ENCODE measurements at regions not wholly inside any gene's neighbourhood (a gene's known extent, or its start where the extent isn't known, plus 50 kb on each side); places are given as distances from the start of the nearest gene placed in this dataset.

DNA sequence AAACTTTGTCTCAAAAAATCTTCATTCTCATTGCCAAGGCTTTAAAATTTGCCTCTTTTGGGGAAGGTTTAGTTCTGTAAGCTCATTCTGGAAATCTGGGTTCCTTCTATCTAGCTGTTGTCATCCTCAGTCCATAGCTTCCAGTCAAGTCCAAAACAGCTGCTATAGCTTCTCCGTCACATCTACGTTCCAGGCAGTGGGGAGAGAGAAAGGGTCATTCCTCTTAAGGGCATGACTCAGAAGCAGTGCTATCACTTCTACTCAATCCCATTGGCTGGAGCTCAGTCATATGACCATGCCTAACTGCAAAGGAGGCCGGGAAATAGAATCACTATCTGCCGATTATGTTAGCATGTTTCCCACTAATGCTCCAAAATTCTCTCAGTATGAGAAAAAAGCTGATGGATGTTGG, 141.4 kb upstream of the PTPN1 start:
- Histone ChIP-seq H3K9ac (ENCODE audit: low read length in 5 of 5) (no peak overlapping the region), H3K9me3 (ENCODE audit: control insufficient read depth in 5 of 5, low read length in 5 of 5) (peaks cover 0 to 3% (median 0%) of the 10 kb centered on the region in 5 donors), H3K27me3 (ENCODE audit: control insufficient read depth in 5 of 5, insufficient read depth in 4 of 5, low read length in 5 of 5) (peaks cover 0 to 2% (median 0%) of the 10 kb centered on the region in 5 donors), H3K27ac (ENCODE audit: low read depth, low read length) (no peak overlapping the region), H3K36me3 (ENCODE audit: control insufficient read depth in 5 of 5, insufficient read depth in 5 of 5, low read length in 5 of 5) (no peaks in the 10 kb centered on the region), H3K4me3 (ENCODE audit: low read depth in 1 of 5, low read length in 5 of 5) (no peak overlapping the region), H3K4me1 (ENCODE audit: control insufficient read depth in 5 of 5, insufficient read depth in 5 of 5, low read length in 5 of 5) (peaks cover 0 to 8% (median 5%) of the 10 kb centered on the region in 5 donors)

DNA sequence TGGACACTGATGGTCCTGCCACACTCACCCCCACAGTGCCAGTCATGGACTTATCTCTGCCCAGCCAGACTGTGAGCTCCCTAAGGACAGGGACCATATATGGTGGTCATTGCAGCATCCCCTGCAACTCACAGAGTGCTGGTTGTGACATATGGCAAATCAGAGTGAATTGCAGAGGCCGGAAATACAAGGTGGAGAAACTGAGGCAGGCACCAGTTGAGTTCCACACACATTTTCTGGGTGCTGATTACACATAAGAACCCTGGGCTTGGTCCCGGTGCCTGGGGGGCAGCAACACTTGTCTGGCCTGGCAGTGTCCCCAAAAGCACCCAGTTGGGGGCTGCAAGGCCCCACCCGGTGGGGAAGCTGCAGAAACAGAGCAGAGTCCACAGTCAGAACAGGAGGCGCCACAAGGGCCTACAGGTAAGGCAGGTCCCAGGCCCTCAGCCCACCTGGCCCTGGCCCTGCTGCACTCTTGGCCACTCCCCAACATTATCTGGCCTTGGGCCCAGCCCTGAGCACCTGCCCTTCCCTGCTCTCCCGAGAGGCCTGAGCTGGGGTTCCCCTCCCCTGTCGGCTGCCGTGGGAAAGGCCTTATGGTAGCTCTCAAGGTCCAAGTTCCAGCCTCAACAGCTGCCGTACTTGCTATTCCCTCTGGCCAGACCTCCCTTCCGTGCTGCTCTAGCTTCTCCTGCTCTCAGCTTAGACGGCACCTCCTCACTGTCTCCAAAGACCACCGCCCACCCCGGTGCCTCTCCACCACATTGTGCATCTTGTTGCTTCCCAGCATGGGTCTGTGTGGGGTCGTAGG, 140.8 kb upstream of the PTPN1 start:
- peaks cover 0 to 3% (median 0%) of the 10 kb centered on the region in 5 donors for H3K9me3 ChIP-seq (ENCODE audit: control insufficient read depth in 5 of 5, low read length in 5 of 5)
- H3K27me3 ChIP-seq (ENCODE audit: control insufficient read depth in 5 of 5, insufficient read depth in 4 of 5, low read length in 5 of 5), result peaks cover 0 to 2% (median 0%) of the 10 kb centered on the region in 5 donors
- H3K4me1 ChIP-seq (ENCODE audit: control insufficient read depth in 5 of 5, insufficient read depth in 5 of 5, low read length in 5 of 5), result peaks cover 0 to 8% (median 5%) of the 10 kb centered on the region in 5 donors
- H3K36me3 ChIP-seq (ENCODE audit: control insufficient read depth in 5 of 5, insufficient read depth in 5 of 5, low read length in 5 of 5), result no peaks in the 10 kb centered on the region
- H3K9ac ChIP-seq (ENCODE audit: low read length in 5 of 5), result no peak overlapping the region
- no peak overlapping the region for H3K4me3 ChIP-seq (ENCODE audit: low read depth in 1 of 5, low read length in 5 of 5)
- no peak overlapping the region for H3K27ac ChIP-seq (ENCODE audit: low read depth, low read length)

- Histone ChIP-seq H3K9me3 (ENCODE audit: control insufficient read depth in 5 of 5, low read length in 5 of 5) (peaks cover 0 to 3% (median 0%) of the 10 kb centered on the region in 5 donors), H3K27ac (ENCODE audit: low read depth, low read length) (no peak overlapping the region), H3K36me3 (ENCODE audit: control insufficient read depth in 5 of 5, insufficient read depth in 5 of 5, low read length in 5 of 5) (no peaks in the 10 kb centered on the region), H3K4me1 (ENCODE audit: control insufficient read depth in 5 of 5, insufficient read depth in 5 of 5, low read length in 5 of 5) (peaks cover 0 to 8% (median 5%) of the 10 kb centered on the region in 5 donors), H3K4me3 (ENCODE audit: low read depth in 1 of 5, low read length in 5 of 5) (no peak overlapping the region), H3K27me3 (ENCODE audit: control insufficient read depth in 5 of 5, insufficient read depth in 4 of 5, low read length in 5 of 5) (peaks cover 0 to 2% (median 0%) of the 10 kb centered on the region in 5 donors), H3K9ac (ENCODE audit: low read length in 5 of 5) (no peak overlapping the region)
Observed at GRCh38 chr20:50370036-50370566, 140.1 kb upstream of the PTPN1 start.

DNA sequence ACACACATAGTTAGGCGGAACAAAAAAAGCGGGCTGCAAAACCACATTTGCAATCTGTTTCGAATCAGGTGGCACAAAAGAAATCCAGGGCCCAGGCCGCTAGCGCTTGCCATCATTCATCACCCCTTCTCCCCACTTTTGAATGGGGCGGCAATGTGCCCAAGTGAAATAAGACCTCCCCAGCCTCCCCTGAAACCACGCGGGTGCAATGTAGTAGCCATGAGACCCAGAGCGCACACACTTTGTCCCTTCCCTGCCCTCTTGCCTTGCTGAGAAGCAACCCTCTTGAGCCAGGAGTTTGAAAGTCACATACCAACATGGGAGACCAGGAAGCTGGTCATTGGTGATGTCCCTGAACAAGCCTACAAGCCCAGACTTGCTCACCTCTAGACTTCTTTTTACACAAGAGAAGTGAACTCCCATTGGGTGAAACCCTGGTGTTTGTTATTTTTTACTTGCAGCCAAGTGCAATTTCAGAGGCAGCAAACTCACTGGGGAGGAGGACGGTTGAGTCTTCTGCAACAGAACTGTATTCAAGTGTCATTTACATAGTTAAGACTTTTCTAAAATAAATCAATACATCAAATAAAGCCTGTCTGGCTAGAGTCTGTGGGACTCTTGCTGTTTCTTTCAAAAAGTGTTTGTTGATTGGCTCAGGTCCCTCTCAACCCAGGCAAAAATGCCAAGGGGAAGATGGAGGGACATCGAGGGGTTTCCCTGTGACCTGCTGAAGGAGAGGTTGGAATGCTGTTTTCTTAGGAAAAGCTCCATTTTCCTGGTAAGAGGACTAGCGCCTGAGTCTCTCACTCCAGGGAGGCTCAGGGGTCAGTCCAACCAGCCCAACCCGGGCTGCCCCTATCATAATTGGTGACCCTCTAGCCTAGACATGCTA, 138.1 kb upstream of the PTPN1 start:
- H3K9me3 ChIP-seq (ENCODE audit: control insufficient read depth in 5 of 5, low read length in 5 of 5), result peaks cover 0 to 2% (median 0%) of the 10 kb centered on the region in 5 donors
- H3K4me1 ChIP-seq (ENCODE audit: control insufficient read depth in 5 of 5, insufficient read depth in 5 of 5, low read length in 5 of 5), result peaks cover 0 to under 1% (median 0%) of the 10 kb centered on the region in 5 donors
- no peak overlapping the region for H3K4me3 ChIP-seq (ENCODE audit: low read depth in 1 of 5, low read length in 5 of 5)
- H3K9ac ChIP-seq (ENCODE audit: low read length in 5 of 5), result no peak overlapping the region
- H3K27me3 ChIP-seq (ENCODE audit: control insufficient read depth in 5 of 5, insufficient read depth in 4 of 5, low read length in 5 of 5), result peaks cover 0 to 2% (median 0%) of the 10 kb centered on the region in 5 donors
- H3K27ac ChIP-seq (ENCODE audit: low read depth, low read length), result no peak overlapping the region
- H3K36me3 ChIP-seq (ENCODE audit: control insufficient read depth in 5 of 5, insufficient read depth in 5 of 5, low read length in 5 of 5), result no peaks in the 10 kb centered on the region

- Histone ChIP-seq H3K9ac (ENCODE audit: low read length in 5 of 5) (no peak overlapping the region), H3K36me3 (ENCODE audit: control insufficient read depth in 5 of 5, insufficient read depth in 5 of 5, low read length in 5 of 5) (no peaks in the 10 kb centered on the region)
Observed at GRCh38 chr20:50372770-50373088, 137.5 kb upstream of the PTPN1 start.

DNA sequence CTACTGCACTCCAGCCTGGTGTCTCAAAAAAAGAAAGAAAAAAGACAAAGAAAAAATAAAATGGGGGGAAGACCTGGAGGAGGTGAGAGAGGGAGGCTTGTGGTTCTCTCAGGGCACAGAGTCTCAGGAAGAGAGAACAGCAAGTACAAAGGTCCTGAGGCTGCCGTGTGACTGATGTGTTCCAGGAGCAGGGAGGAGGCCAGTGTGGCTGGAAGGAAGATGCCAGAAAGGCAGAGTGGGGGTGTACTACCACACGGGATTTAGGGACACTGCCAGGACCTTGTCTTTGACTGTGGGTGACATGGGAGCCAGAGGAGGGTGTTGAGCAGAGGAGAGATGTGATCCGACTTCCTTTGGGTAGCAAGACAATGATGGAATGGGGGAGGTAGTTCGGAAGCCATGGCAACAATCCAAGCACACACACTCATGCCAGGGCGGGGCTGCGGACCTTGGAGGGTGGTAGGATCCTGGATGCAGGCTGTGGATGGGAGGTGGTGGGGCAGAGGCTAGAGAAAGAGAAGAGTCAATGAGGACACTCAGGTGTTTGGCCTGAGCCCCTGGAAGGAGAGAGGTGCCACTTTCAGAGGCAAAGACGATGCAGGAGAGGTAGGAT, 136.4 kb upstream of the PTPN1 start:
- H3K27me3 ChIP-seq (ENCODE audit: control insufficient read depth in 5 of 5, insufficient read depth in 4 of 5, low read length in 5 of 5), result peaks cover 0 to 2% (median 0%) of the 10 kb centered on the region in 5 donors
- no peak overlapping the region for H3K4me3 ChIP-seq (ENCODE audit: low read depth in 1 of 5, low read length in 5 of 5)
- no peak overlapping the region for H3K9ac ChIP-seq (ENCODE audit: low read length in 5 of 5)
- H3K27ac ChIP-seq (ENCODE audit: low read depth, low read length), result no peak overlapping the region
- H3K9me3 ChIP-seq (ENCODE audit: control insufficient read depth in 5 of 5, low read length in 5 of 5), result no peaks in the 10 kb centered on the region
- peaks cover 0 to 5% (median 3%) of the 10 kb centered on the region in 5 donors for H3K4me1 ChIP-seq (ENCODE audit: control insufficient read depth in 5 of 5, insufficient read depth in 5 of 5, low read length in 5 of 5)
- H3K36me3 ChIP-seq (ENCODE audit: control insufficient read depth in 5 of 5, insufficient read depth in 5 of 5, low read length in 5 of 5), result no peaks in the 10 kb centered on the region

More at GRCh38 chr20:50372770-50373088, 137.5 kb upstream of the PTPN1 start:
- peaks cover 0 to 2% (median 0%) of the 10 kb centered on the region in 5 donors for H3K27me3 ChIP-seq (ENCODE audit: control insufficient read depth in 5 of 5, insufficient read depth in 4 of 5, low read length in 5 of 5)
- H3K27ac ChIP-seq (ENCODE audit: low read depth, low read length), result no peak overlapping the region
- H3K9me3 ChIP-seq (ENCODE audit: control insufficient read depth in 5 of 5, low read length in 5 of 5), result no peaks in the 10 kb centered on the region
- H3K4me3 ChIP-seq (ENCODE audit: low read depth in 1 of 5, low read length in 5 of 5), result no peak overlapping the region
- no peaks in the 10 kb centered on the region for H3K4me1 ChIP-seq (ENCODE audit: control insufficient read depth in 5 of 5, insufficient read depth in 5 of 5, low read length in 5 of 5)

DNA sequence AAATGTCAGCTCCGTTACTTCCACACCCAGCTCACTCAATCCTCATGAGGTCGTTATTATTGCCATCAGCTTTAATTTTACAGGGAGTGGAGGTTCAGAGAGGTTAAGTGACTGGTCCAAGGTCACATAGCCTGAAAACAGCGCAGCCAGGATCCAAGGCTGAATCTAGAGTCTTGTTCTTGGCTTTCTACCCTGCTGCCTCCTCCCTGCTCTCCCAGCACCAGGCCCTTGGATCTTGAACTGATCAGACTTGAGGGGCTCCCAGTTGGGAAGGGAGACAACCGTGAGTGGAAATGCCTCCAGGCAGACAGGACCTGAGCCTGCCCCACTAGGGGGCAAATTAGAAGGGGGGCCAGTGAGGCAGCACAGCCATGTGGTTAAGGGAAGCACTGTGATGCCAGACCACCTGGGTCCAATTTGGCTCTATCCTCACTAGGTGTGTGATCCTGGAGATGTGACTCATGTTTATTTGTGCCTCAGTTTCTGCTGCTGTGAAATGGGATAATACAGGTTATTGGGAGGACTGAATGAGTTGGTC, 135.6 kb upstream of the PTPN1 start:
- Histone ChIP-seq H3K36me3 (ENCODE audit: control insufficient read depth in 5 of 5, insufficient read depth in 5 of 5, low read length in 5 of 5) (no peaks in the 10 kb centered on the region), H3K4me3 (ENCODE audit: low read depth in 1 of 5, low read length in 5 of 5) (no peak overlapping the region), H3K27me3 (ENCODE audit: control insufficient read depth in 5 of 5, insufficient read depth in 4 of 5, low read length in 5 of 5) (peaks cover 0 to 2% (median 0%) of the 10 kb centered on the region in 5 donors), H3K9ac (ENCODE audit: low read length in 5 of 5) (no peak overlapping the region), H3K27ac (ENCODE audit: low read depth, low read length) (no peak overlapping the region), H3K9me3 (ENCODE audit: control insufficient read depth in 5 of 5, low read length in 5 of 5) (no peaks in the 10 kb centered on the region), H3K4me1 (ENCODE audit: control insufficient read depth in 5 of 5, insufficient read depth in 5 of 5, low read length in 5 of 5) (peaks cover 4 to 13% (median 11%) of the 10 kb centered on the region in 5 donors)

GRCh38 chr20:50376179-50376887, 133.8 kb upstream of the PTPN1 start:
- H3K27me3 ChIP-seq (ENCODE audit: control insufficient read depth in 5 of 5, insufficient read depth in 4 of 5, low read length in 5 of 5), result peaks cover 0 to 2% (median 0%) of the 10 kb centered on the region in 5 donors
- H3K4me3 ChIP-seq (ENCODE audit: low read depth in 1 of 5, low read length in 5 of 5), result no peak overlapping the region
- H3K27ac ChIP-seq (ENCODE audit: low read depth, low read length), result no peak overlapping the region
- peaks cover 8 to 30% (median 20%) of the 10 kb centered on the region in 5 donors for H3K4me1 ChIP-seq (ENCODE audit: control insufficient read depth in 5 of 5, insufficient read depth in 5 of 5, low read length in 5 of 5)
- no peak overlapping the region for H3K9ac ChIP-seq (ENCODE audit: low read length in 5 of 5)
- no peaks in the 10 kb centered on the region for H3K9me3 ChIP-seq (ENCODE audit: control insufficient read depth in 5 of 5, low read length in 5 of 5)
- no peaks in the 10 kb centered on the region for H3K36me3 ChIP-seq (ENCODE audit: control insufficient read depth in 5 of 5, insufficient read depth in 5 of 5, low read length in 5 of 5)

DNA sequence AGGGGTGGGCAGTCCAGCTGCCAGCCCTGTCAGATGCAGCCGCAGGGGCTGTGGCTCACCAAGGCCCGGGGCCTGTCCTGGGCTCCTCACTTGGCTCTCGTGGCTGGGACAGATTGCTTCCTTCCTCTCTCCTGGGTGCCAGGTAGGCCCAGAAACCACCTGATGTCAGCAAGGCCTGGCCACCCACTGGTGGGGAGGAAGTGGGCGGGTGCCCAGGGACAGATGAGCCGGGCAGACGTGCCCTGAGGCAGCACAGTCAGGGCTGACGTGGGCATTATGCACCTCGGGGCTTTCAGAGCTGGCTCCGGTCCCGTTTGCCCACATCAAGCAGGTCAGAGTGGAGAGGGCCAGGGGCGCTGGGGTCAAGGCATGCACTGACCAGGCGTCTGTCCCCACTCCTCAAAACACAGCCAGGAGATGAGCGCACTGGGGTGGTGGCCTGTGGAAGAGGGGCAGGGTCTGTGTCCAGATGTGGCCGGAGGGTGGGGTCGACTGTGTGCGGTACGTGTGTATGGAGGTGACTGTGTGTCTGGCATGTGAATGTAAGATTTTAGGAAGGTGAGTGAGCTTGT, 133.2 kb upstream of the PTPN1 start:
- H3K27ac ChIP-seq (ENCODE audit: low read depth, low read length), result no peak overlapping the region
- peaks cover 10 to 36% (median 21%) of the 10 kb centered on the region in 5 donors for H3K4me1 ChIP-seq (ENCODE audit: control insufficient read depth in 5 of 5, insufficient read depth in 5 of 5, low read length in 5 of 5)

More for the DNA sequence above, 133.2 kb upstream of the PTPN1 start:
- H3K27me3 ChIP-seq (ENCODE audit: control insufficient read depth in 5 of 5, insufficient read depth in 4 of 5, low read length in 5 of 5), result peaks cover 0 to 2% (median 0%) of the 10 kb centered on the region in 5 donors
- H3K9ac ChIP-seq (ENCODE audit: low read length in 5 of 5), result no peak overlapping the region
- H3K9me3 ChIP-seq (ENCODE audit: control insufficient read depth in 5 of 5, low read length in 5 of 5), result no peaks in the 10 kb centered on the region
- H3K4me3 ChIP-seq (ENCODE audit: low read depth in 1 of 5, low read length in 5 of 5), result no peak overlapping the region
- no peaks in the 10 kb centered on the region for H3K36me3 ChIP-seq (ENCODE audit: control insufficient read depth in 5 of 5, insufficient read depth in 5 of 5, low read length in 5 of 5)
